ENCODE measurements at regions not wholly inside any gene's neighbourhood (a gene's known extent, or its start where the extent isn't known, plus 50 kb on each side); places are given as distances from the start of the nearest gene placed in this dataset.
A peak's percentile ranks its signal among the peaks of the same experiment; 100 is the strongest.
"Not testable (repeated sequence)": the region's sequence is repeated elsewhere in the genome, so short reads cannot be mapped to it uniquely, and the experiment has no call there.

- H3K27ac ChIP-seq (ENCODE audit: low read length); H3K36me3 ChIP-seq (ENCODE audit: control insufficient read depth, insufficient read depth, low read length); H3K27me3 ChIP-seq (ENCODE audit: control insufficient read depth, insufficient read depth, low read length); DNase-seq (ENCODE audit: low read depth, low spot score); H3K4me1 ChIP-seq (ENCODE audit: control insufficient read depth, insufficient read depth, low read length); H3K9me3 ChIP-seq (ENCODE audit: control insufficient read depth, insufficient read depth, low read length); H3K4me3 ChIP-seq (ENCODE audit: low read length): not testable (repeated sequence)
- WGBS (ENCODE audit: insufficient coverage, insufficient read length), result no CpG with 5 or more reads among the region's 5 CpGs
These were observed 112.5 kb downstream of the CRYBB2 start for GRCh38 chr22:25331911-25332310.

GRCh38 chr22:25332386-25332785, 112.9 kb downstream of the CRYBB2 start:
- no peaks in the 10 kb centered on the region for H3K9me3 ChIP-seq (ENCODE audit: control insufficient read depth, insufficient read depth, low read length)
- no peak overlapping the region for H3K27ac ChIP-seq (ENCODE audit: low read length)
- no peaks in the 10 kb centered on the region for H3K36me3 ChIP-seq (ENCODE audit: control insufficient read depth, insufficient read depth, low read length)
- no peaks in the 10 kb centered on the region for H3K4me1 ChIP-seq (ENCODE audit: control insufficient read depth, insufficient read depth, low read length)
- no peaks in the 10 kb centered on the region; the same call in 1 of the 2 replicates for H3K27me3 ChIP-seq (ENCODE audit: control insufficient read depth, insufficient read depth, low read length)
- DNase-seq (ENCODE audit: low read depth, low spot score), result no peak
- no peak overlapping the region for H3K4me3 ChIP-seq (ENCODE audit: low read length)
- WGBS (ENCODE audit: insufficient coverage, insufficient read length), result no CpG with 5 or more reads among the region's 11 CpGs

GRCh38 chr22:25334162-25334490, 114.7 kb downstream of the CRYBB2 start:
- peak; percentile 35 for DNase-seq (ENCODE audit: low read depth, low spot score)
- H3K27me3 ChIP-seq (ENCODE audit: control insufficient read depth, insufficient read depth, low read length), result no peaks in the 10 kb centered on the region; the same call in 1 of the 2 replicates
- H3K4me3 ChIP-seq (ENCODE audit: low read length), result no peak overlapping the region
- no peaks in the 10 kb centered on the region for H3K9me3 ChIP-seq (ENCODE audit: control insufficient read depth, insufficient read depth, low read length)
- no peaks in the 10 kb centered on the region for H3K4me1 ChIP-seq (ENCODE audit: control insufficient read depth, insufficient read depth, low read length)
- no CpG with 5 or more reads among the region's 10 CpGs for WGBS (ENCODE audit: insufficient coverage, insufficient read length)
- H3K27ac ChIP-seq (ENCODE audit: low read length), result no peak overlapping the region
- no peaks in the 10 kb centered on the region for H3K36me3 ChIP-seq (ENCODE audit: control insufficient read depth, insufficient read depth, low read length)

GRCh38 chr22:25334631-25335030, 115.2 kb downstream of the CRYBB2 start:
- not testable (repeated sequence) for H3K4me3 ChIP-seq (ENCODE audit: low read length); DNase-seq (ENCODE audit: low read depth, low spot score); H3K27me3 ChIP-seq (ENCODE audit: control insufficient read depth, insufficient read depth, low read length); H3K9me3 ChIP-seq (ENCODE audit: control insufficient read depth, insufficient read depth, low read length); H3K36me3 ChIP-seq (ENCODE audit: control insufficient read depth, insufficient read depth, low read length); H3K4me1 ChIP-seq (ENCODE audit: control insufficient read depth, insufficient read depth, low read length); H3K27ac ChIP-seq (ENCODE audit: low read length)
- WGBS (ENCODE audit: insufficient coverage, insufficient read length), result no CpG with 5 or more reads among the region's 17 CpGs

- not testable (repeated sequence) for H3K4me1 ChIP-seq (ENCODE audit: control insufficient read depth, insufficient read depth, low read length); H3K27ac ChIP-seq (ENCODE audit: low read length); H3K4me3 ChIP-seq (ENCODE audit: low read length); DNase-seq (ENCODE audit: low read depth, low spot score); H3K27me3 ChIP-seq (ENCODE audit: control insufficient read depth, insufficient read depth, low read length); H3K36me3 ChIP-seq (ENCODE audit: control insufficient read depth, insufficient read depth, low read length); H3K9me3 ChIP-seq (ENCODE audit: control insufficient read depth, insufficient read depth, low read length)
- no CpG with 5 or more reads among the region's 4 CpGs for WGBS (ENCODE audit: insufficient coverage, insufficient read length)
These were observed 115.8 kb downstream of the CRYBB2 start for GRCh38 chr22:25335276-25335675.

- not testable (repeated sequence) for DNase-seq (ENCODE audit: low read depth, low spot score); H3K27ac ChIP-seq (ENCODE audit: low read length); H3K27me3 ChIP-seq (ENCODE audit: control insufficient read depth, insufficient read depth, low read length); H3K36me3 ChIP-seq (ENCODE audit: control insufficient read depth, insufficient read depth, low read length); H3K4me3 ChIP-seq (ENCODE audit: low read length); H3K4me1 ChIP-seq (ENCODE audit: control insufficient read depth, insufficient read depth, low read length); H3K9me3 ChIP-seq (ENCODE audit: control insufficient read depth, insufficient read depth, low read length)
- no CpG with 5 or more reads among the region's 5 CpGs for WGBS (ENCODE audit: insufficient coverage, insufficient read length)
These were observed 121.1 kb downstream of the CRYBB2 start for GRCh38 chr22:25340536-25340935.

GRCh38 chr22:25344366-25344765, 124.9 kb downstream of the CRYBB2 start:
- WGBS (ENCODE audit: insufficient coverage, insufficient read length), result no CpG with 5 or more reads among the region's 10 CpGs

GRCh38 chr22:25346859-25347751, 127.7 kb downstream of the CRYBB2 start:
- H3K9me3 ChIP-seq (ENCODE audit: control insufficient read depth, insufficient read depth, low read length), result no peaks in the 10 kb centered on the region
- WGBS (ENCODE audit: insufficient coverage, insufficient read length), result no CpG with 5 or more reads among the region's 29 CpGs
- no peak overlapping the region; the same call in 1 of the 2 replicates for H3K4me3 ChIP-seq (ENCODE audit: low read length)
- H3K4me1 ChIP-seq (ENCODE audit: control insufficient read depth, insufficient read depth, low read length), result no peaks in the 10 kb centered on the region; the same call in 1 of the 2 replicates
- H3K27ac ChIP-seq (ENCODE audit: low read length), result no peak overlapping the region
- H3K27me3 ChIP-seq (ENCODE audit: control insufficient read depth, insufficient read depth, low read length), result no peaks in the 10 kb centered on the region
- H3K36me3 ChIP-seq (ENCODE audit: control insufficient read depth, insufficient read depth, low read length), result peaks cover 11% of the 10 kb centered on the region
- no peak for DNase-seq (ENCODE audit: low read depth, low spot score)

More at GRCh38 chr22:25344366-25344765, 124.9 kb downstream of the CRYBB2 start:
- H3K4me1 ChIP-seq (ENCODE audit: control insufficient read depth, insufficient read depth, low read length); H3K9me3 ChIP-seq (ENCODE audit: control insufficient read depth, insufficient read depth, low read length); H3K36me3 ChIP-seq (ENCODE audit: control insufficient read depth, insufficient read depth, low read length); H3K27ac ChIP-seq (ENCODE audit: low read length); H3K27me3 ChIP-seq (ENCODE audit: control insufficient read depth, insufficient read depth, low read length); DNase-seq (ENCODE audit: low read depth, low spot score); H3K4me3 ChIP-seq (ENCODE audit: low read length): not testable (repeated sequence)

- H3K27me3 ChIP-seq (ENCODE audit: control insufficient read depth, insufficient read depth, low read length), result no peaks in the 10 kb centered on the region
- no peaks in the 10 kb centered on the region for H3K9me3 ChIP-seq (ENCODE audit: control insufficient read depth, insufficient read depth, low read length)
- H3K4me1 ChIP-seq (ENCODE audit: control insufficient read depth, insufficient read depth, low read length), result no peaks in the 10 kb centered on the region; the same call in 1 of the 2 replicates
- no peak overlapping the region for H3K27ac ChIP-seq (ENCODE audit: low read length)
- WGBS (ENCODE audit: insufficient coverage, insufficient read length), result no CpG with 5 or more reads among the region's 3 CpGs
- DNase-seq (ENCODE audit: low read depth, low spot score), result no peak
- peaks cover 11% of the 10 kb centered on the region for H3K36me3 ChIP-seq (ENCODE audit: control insufficient read depth, insufficient read depth, low read length)
- H3K4me3 ChIP-seq (ENCODE audit: low read length), result no peak overlapping the region
These were observed 128.3 kb downstream of the CRYBB2 start for GRCh38 chr22:25347752-25348102.

- Histone ChIP-seq H3K9me3 (ENCODE audit: control insufficient read depth, insufficient read depth, low read length) (no peaks in the 10 kb centered on the region), H3K27ac (ENCODE audit: low read length) (no peak overlapping the region), H3K36me3 (ENCODE audit: control insufficient read depth, insufficient read depth, low read length) (peaks cover 11% of the 10 kb centered on the region), H3K27me3 (ENCODE audit: control insufficient read depth, insufficient read depth, low read length) (no peaks in the 10 kb centered on the region), H3K4me1 (ENCODE audit: control insufficient read depth, insufficient read depth, low read length) (no peaks in the 10 kb centered on the region; the same call in 1 of the 2 replicates), H3K4me3 (ENCODE audit: low read length) (no peak overlapping the region)
- DNase-seq (ENCODE audit: low read depth, low spot score), result no peak
- WGBS (ENCODE audit: insufficient coverage, insufficient read length), result no CpG with 5 or more reads among the region's 2 CpGs
These were observed 129.0 kb downstream of the CRYBB2 start for GRCh38 chr22:25348391-25348790.

- not testable (repeated sequence) for H3K27ac ChIP-seq (ENCODE audit: low read length); DNase-seq (ENCODE audit: low read depth, low spot score); H3K27me3 ChIP-seq (ENCODE audit: control insufficient read depth, insufficient read depth, low read length); H3K9me3 ChIP-seq (ENCODE audit: control insufficient read depth, insufficient read depth, low read length); H3K4me3 ChIP-seq (ENCODE audit: low read length); H3K4me1 ChIP-seq (ENCODE audit: control insufficient read depth, insufficient read depth, low read length)
- no CpG with 5 or more reads among the region's 5 CpGs for WGBS (ENCODE audit: insufficient coverage, insufficient read length)
- peaks cover 15% of the 10 kb centered on the region for H3K36me3 ChIP-seq (ENCODE audit: control insufficient read depth, insufficient read depth, low read length)
These were observed 129.6 kb downstream of the CRYBB2 start for GRCh38 chr22:25348996-25349395.

Data from iPS DF 6.9 (cell line).